ENCODE measurements at regions not wholly inside any gene's neighbourhood (a gene's known extent, or its start where the extent isn't known, plus 50 kb on each side); places are given as distances from the start of the nearest gene placed in this dataset.

DNA sequence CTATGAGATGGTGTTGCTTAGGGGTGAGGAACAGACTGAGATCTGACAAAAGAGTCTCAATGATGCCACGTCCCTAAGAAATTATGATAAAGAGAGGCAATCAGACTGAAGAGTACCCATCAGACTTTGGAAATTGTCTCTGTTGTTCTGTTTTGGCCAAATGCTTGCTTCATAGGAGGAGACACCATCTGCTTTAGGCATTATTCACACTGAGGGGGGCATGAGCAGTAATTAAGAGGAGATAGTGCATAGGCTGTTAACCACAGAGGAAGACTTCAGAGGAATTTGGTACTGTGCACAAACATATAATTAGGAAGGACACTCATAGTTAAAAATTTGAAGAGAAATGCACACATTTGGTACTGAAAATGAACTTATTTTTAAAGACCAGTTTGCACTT is 190.7 kb downstream of the FAM170A start:
- TF ChIP-seq, protein P1, sequence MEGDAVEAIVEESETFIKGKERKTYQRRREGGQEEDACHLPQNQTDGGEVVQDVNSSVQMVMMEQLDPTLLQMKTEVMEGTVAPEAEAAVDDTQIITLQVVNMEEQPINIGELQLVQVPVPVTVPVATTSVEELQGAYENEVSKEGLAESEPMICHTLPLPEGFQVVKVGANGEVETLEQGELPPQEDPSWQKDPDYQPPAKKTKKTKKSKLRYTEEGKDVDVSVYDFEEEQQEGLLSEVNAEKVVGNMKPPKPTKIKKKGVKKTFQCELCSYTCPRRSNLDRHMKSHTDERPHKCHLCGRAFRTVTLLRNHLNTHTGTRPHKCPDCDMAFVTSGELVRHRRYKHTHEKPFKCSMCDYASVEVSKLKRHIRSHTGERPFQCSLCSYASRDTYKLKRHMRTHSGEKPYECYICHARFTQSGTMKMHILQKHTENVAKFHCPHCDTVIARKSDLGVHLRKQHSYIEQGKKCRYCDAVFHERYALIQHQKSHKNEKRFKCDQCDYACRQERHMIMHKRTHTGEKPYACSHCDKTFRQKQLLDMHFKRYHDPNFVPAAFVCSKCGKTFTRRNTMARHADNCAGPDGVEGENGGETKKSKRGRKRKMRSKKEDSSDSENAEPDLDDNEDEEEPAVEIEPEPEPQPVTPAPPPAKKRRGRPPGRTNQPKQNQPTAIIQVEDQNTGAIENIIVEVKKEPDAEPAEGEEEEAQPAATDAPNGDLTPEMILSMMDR (IDR thresholded peaks at IDR 0.05) = no peak
- TF ChIP-seq POLR2A (IDR thresholded peaks at IDR 0.05) = no peak
